Activated CD8-positive, alpha-beta memory T cell treated with anti-CD3 and anti-CD28 coated beads for 4 hours (primary cell): ENCODE measurements at regions not wholly inside any gene's neighbourhood (a gene's known extent, or its start where the extent isn't known, plus 50 kb on each side); places are given as distances from the start of the nearest gene placed in this dataset.
"Not testable (repeated sequence)": the region's sequence is repeated elsewhere in the genome, so short reads cannot be mapped to it uniquely, and the experiment has no call there.

Source experiments
- DNase-seq, 2 donors: peaks; one replicate each; pipeline ENCODE4 v3.0.0-alpha.2; 2020; ENCODE audit warnings: low read depth in 2 of 2

DNA sequence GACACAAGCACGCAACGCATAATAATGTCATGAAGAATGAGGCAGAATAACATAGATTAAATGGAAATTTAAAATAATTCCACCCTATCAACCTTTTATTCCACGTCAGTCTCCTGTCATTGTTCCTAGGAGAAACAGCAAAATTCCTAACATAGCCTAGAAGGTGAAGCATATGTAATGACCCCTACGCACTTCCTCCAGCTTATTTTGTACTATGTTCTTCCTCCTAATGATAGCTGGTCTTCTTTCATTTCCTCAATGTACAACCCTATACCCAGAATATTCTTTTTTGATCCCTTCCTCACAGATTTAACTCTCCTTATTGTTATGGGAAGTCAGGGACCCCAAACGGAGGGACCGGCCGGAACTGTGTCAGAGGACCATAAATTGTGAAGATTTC is 122.0 kb upstream of the CARMIL1 start:
- no peak for DNase-seq

DNA sequence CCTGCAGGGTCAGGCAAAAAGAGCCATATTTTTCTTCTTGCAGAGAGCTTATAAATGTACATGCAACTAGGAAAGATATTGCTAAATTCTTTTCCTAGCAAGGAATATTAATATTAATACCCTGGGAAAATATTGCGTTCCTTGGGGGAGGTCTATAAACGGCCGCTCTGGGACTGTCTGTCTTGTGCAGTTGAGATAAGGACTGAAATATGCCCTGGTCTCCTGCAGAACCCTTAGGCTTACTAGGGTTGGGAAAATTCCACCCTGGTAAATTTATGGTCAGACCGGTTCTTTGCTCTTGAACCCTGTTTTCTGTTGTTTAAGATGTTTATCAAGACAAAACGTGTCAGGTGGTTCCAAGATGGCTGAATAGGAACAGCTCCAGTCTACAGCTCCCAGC is 121.3 kb upstream of the CARMIL1 start:
- no peak for DNase-seq

DNA sequence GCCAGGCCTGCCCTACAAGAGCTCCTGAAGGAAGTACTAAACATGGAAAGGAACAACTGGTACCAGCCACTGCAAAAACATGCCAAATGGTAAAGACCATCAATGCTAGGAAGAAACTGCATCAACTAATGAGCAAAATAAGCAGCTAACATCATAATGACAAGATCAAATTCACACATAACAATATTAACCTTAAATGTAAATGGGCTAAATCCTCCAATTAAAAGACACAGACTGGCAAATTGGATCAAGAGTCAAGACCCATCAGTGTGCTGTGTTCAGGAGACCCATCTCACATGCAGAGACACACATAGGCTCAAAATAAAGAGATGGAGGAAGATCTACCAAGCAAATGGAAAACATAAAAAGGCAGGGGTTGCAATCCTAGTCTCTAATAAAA is 119.0 kb upstream of the CARMIL1 start:
- not testable (repeated sequence) for DNase-seq

DNA sequence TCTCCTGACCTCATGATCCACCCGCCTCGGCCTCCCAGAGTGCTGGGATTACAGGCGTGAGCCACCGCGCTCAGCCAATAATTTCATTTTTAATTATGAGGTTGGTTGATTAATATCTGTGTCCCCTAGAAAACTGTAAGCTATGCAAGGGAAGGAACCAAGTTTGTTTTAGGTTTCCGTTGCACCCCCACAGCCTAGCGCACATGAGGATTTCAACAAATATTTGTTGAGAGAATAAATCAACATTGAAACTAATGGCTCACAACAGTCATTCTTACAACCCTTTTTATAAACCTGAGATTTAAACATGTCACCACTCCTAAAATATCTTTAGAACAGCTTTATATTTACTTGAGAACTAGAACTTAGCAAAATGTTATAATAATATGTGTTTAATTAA is 114.0 kb upstream of the CARMIL1 start:
- DNase-seq, result no peak

DNA sequence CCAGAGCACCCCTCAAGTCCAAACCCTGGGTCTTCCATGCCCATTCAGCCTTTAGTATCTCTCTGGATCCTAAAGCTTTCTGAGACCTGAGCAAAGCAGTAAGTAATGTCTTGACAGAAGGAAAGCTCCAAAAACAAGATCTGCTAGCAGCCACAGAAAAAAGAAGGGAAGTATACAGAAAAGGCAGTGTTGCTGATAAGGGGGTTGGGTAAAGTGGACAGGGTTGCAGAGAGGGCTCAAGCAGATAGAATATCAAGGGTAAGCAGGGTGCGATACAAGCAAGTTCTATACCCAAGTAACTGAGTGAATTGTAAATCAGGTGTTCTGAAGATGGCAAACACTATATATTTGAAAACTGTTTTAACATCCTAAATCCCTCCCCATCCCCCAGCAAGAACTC is 113.4 kb upstream of the CARMIL1 start:
- no peak for DNase-seq

GRCh38 chr6:25166955-25167748 is 112.0 kb upstream of the CARMIL1 start:
- no peak for DNase-seq

GRCh38 chr6:25167961-25168360 is 111.2 kb upstream of the CARMIL1 start:
- DNase-seq, result no peak

DNA sequence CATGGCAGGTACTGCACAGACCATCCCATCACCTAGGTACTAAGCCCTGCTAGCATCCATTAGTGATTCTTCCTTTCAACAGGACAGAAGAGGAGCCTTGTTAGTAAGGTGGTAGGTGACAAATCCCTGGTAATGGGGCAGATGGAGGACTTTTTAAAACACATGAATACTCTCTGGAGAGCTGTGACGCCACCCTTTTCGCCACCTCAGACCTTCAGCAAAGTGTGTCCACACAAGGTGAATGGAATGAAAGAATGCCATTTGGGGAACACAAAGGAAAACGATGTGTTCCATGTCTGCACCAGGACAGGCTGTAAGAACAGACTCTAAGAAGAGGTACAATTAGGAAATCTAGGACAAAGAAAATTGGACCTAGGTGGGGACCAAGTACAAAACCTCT is 110.5 kb upstream of the CARMIL1 start:
- no peak for DNase-seq

- no peak for DNase-seq
Measured at GRCh38 chr6:25169553-25169952, 109.6 kb upstream of the CARMIL1 start.

GRCh38 chr6:25169961-25170360 is 109.2 kb upstream of the CARMIL1 start:
- DNase-seq, result no peak

DNA sequence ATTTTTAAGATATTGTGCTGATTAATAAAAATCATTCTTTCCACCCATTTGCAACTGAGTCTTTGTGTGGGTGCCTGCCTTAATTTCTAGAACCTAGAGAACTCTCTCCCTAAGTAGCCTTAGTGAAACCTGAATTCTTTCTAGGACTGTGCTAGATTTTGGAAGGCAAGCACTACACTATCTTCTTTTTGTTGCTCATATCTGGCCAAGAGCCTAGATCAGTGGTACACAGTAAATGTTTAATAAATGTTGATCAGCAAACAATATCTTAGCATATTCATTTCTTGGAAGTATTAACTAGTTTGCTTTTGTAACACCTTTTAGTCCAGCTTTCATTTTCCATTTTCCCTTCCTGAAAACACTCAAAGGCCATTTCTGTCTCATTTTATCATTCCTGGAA is 108.5 kb upstream of the CARMIL1 start:
- no peak for DNase-seq

DNA sequence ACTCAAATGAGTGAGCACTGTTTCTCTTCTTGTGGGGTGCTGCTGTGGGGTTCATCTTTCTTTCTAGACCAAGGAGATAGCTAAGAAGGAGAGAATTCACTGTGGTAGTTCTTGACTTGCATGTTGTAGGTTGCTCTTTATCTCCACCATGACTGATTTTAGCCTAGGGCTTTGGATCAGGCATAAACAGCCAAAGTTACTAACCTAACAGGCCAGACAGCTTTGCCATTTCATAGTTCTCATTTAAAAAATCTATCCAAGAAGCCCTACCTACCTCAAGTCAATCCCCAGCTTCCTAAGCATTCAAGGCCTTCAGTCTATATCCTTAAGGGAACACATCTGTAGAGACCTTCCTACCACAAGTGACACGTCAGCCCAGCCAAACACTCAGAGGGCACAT is 107.9 kb upstream of the CARMIL1 start:
- DNase-seq, result no peak

GRCh38 chr6:25172819-25173218 is 106.4 kb upstream of the CARMIL1 start:
- no peak for DNase-seq

DNA sequence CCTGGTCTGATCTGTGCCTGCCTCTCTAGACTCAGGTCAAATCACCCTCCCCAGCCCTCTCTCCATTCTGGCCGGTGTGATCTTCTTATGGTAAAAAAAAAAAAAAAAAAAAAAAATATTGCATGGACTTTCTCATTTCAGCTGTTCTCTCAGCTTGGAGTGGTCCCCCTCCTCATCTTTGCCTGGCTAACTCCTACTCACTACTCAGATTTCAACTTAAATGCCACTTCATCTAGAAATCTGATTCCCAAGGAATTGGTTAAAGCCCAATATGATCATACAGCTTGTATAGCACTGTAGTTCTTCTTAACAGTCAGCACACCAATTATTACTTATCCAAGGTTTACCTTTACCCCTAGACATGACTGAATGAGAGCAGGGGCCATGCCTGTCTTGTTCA is 105.9 kb upstream of the CARMIL1 start:
- DNase-seq, result no peak

- DNase-seq, result no peak
Measured at GRCh38 chr6:25173951-25174474, 105.2 kb upstream of the CARMIL1 start.

- DNase-seq, result no peak
Measured at GRCh38 chr6:25174678-25175077, 104.5 kb upstream of the CARMIL1 start.

DNA sequence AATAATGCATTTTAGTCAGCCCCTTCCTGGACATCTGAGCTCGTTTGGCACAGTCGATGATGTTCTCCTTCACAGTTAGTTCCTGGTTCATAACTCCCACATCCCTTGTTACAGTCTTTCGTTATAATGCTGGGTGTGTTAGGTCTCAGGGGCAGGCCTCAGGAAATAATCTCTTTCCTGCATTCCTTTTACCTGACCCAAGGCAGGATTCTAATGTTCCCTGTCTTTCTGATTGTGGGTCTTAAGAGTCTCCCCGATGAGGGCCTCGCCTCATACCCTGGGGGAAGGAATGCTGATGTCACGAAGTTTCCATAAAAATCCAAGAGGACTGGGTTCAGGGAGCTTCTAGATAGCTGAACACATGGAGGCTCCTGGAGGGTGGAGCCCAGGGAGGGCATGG is 104.0 kb upstream of the CARMIL1 start:
- no peak for DNase-seq

- no peak for DNase-seq
Measured at GRCh38 chr6:25175681-25176080, 103.5 kb upstream of the CARMIL1 start.

DNA sequence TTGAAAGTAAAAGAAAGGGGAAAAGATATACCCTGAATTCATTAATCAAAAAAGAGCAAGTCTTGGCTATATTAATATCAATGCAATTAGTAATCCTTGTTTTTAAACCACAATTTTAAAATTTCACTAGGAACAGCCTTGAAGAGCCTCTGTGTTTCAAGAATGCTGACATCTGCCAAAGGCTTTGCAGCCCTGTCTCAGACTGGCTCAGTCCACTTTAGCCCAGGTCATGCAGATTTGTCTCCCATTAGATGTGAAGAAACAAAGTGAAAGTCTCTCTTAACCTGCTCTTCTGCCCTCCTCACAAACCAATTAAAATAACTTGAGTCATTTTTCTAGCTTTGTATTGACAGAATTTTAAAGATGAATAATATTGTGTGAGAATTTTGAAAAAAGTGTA is 102.7 kb upstream of the CARMIL1 start:
- no peak for DNase-seq

GRCh38 chr6:25177500-25178028 is 101.6 kb upstream of the CARMIL1 start:
- no peak for DNase-seq

- no peak for DNase-seq
Measured at GRCh38 chr6:25178336-25179035, 100.7 kb upstream of the CARMIL1 start.

GRCh38 chr6:25179051-25179778 is 100.0 kb upstream of the CARMIL1 start:
- DNase-seq, result no peak
